ENCODE measurements at regions not wholly inside any gene's neighbourhood (a gene's known extent, or its start where the extent isn't known, plus 50 kb on each side); places are given as distances from the start of the nearest gene placed in this dataset.
"Not testable (repeated sequence)": the region's sequence is repeated elsewhere in the genome, so short reads cannot be mapped to it uniquely, and the experiment has no call there.

- not testable (repeated sequence) for TF ChIP-seq CTCF (conservative IDR thresholded peaks at IDR 0.05; ENCODE audit: low read depth, low read length); EZH2 (IDR thresholded peaks at IDR 0.05; ENCODE audit: borderline replicate concordance, low read depth, low read length, poor library complexity, severe bottlenecking)
These were observed 145.3 kb downstream of the SYT15 start for GRCh38 chr10:46724258-46724657.
